Spleen (tissue), 7 donors: ENCODE measurements at regions not wholly inside any gene's neighbourhood (a gene's known extent, or its start where the extent isn't known, plus 50 kb on each side); places are given as distances from the start of the nearest gene placed in this dataset.

Source experiments
- CTCF ChIP-seq, 11 experiments: fragments of 200-600 bp in 7 of 11; fragments of 450-650 bp in 4 of 11; sonication (generic) in 4 of 11; IDR thresholded peaks in 8 of 11; conservative IDR thresholded peaks in 3 of 11; 1 replicate in 7 of 11; 2 replicates in 4 of 11; pipeline versions ENCODE4 v1.4.0 to v1.8.0; 2016 to 2021; ENCODE audit warnings: antibody characterized with exemption in 11 of 11, inconsistent platforms in 4 of 11, mild to moderate bottlenecking in 1 of 11
- POLR2A ChIP-seq, 3 donors: fragments of 450-650 bp; IDR thresholded peaks; one replicate each; pipeline ENCODE4 v1.5.1; 2017; ENCODE audit warnings: antibody characterized with exemption in 3 of 3, mild to moderate bottlenecking in 1 of 3
- POLR2AphosphoS5 ChIP-seq, 3 donors: sonication (generic); formaldehyde crosslinking; IDR thresholded peaks; one replicate each; pipeline ENCODE4 v1.5.1; 2017; ENCODE audit warnings: antibody characterized with exemption in 3 of 3
- donor health status: DM: no; HTN: no; CAD: no; lungs with moderate emphysema.
- donor health status: DM: no; HTN: no; CAD: no.
- donor health status: DM: no; HTN: no; CAD: no.

- TF ChIP-seq CTCF (IDR thresholded peaks at IDR 0.05 in 8 of 11, conservative IDR thresholded peaks at IDR 0.05 in 3 of 11) (no peak), POLR2AphosphoS5 (IDR thresholded peaks at IDR 0.05) (no peak), POLR2A (IDR thresholded peaks at IDR 0.05) (no peak)
These were observed 453.9 kb downstream of the GPAT3 start for GRCh38 chr4:83989835-83990234.
